ENCODE measurements at regions not wholly inside any gene's neighbourhood (a gene's known extent, or its start where the extent isn't known, plus 50 kb on each side); places are given as distances from the start of the nearest gene placed in this dataset.

GRCh38 chr3:72247645-72248388, 462.9 kb upstream of the PROK2 start:
- DNase-seq (ENCODE audit: low read depth in 2 of 3, low spot score in 1 of 3) = no peak

- DNase-seq (ENCODE audit: low read depth in 2 of 3, low spot score in 1 of 3) = no peak
Observed at GRCh38 chr3:72247126-72247525, 462.2 kb upstream of the PROK2 start.

- no peak for DNase-seq (ENCODE audit: low read depth in 2 of 3, low spot score in 1 of 3)
Observed at GRCh38 chr3:72246685-72247084, 461.7 kb upstream of the PROK2 start.

GRCh38 chr3:72245183-72245811, 460.3 kb upstream of the PROK2 start:
- DNase-seq (ENCODE audit: low read depth in 2 of 3, low spot score in 1 of 3) = no peak

GRCh38 chr3:72244396-72244795, 459.4 kb upstream of the PROK2 start:
- no peak for DNase-seq (ENCODE audit: low read depth in 2 of 3, low spot score in 1 of 3)

- no peak for DNase-seq (ENCODE audit: low read depth in 2 of 3, low spot score in 1 of 3)
Observed at GRCh38 chr3:72242326-72242725, 457.4 kb upstream of the PROK2 start.

GRCh38 chr3:72241525-72241924, 456.6 kb upstream of the PROK2 start:
- no peak for DNase-seq (ENCODE audit: low read depth in 2 of 3, low spot score in 1 of 3)

GRCh38 chr3:72240531-72240930, 455.6 kb upstream of the PROK2 start:
- DNase-seq (ENCODE audit: low read depth in 2 of 3, low spot score in 1 of 3) = no peak

GRCh38 chr3:72238801-72239200, 453.9 kb upstream of the PROK2 start:
- DNase-seq (ENCODE audit: low read depth in 2 of 3, low spot score in 1 of 3) = no peak

- no peak for DNase-seq (ENCODE audit: low read depth in 2 of 3, low spot score in 1 of 3)
Observed at GRCh38 chr3:72238010-72238691, 453.2 kb upstream of the PROK2 start.

- no peak for DNase-seq (ENCODE audit: low read depth in 2 of 3, low spot score in 1 of 3)
Observed at GRCh38 chr3:72237679-72238009, 452.7 kb upstream of the PROK2 start.

GRCh38 chr3:72234391-72234790, 449.4 kb upstream of the PROK2 start:
- DNase-seq (ENCODE audit: low read depth in 2 of 3, low spot score in 1 of 3) = no peak

- DNase-seq (ENCODE audit: low read depth in 2 of 3, low spot score in 1 of 3) = no peak
Observed at GRCh38 chr3:72233571-72233970, 448.6 kb upstream of the PROK2 start.

GRCh38 chr3:72232777-72233176, 447.8 kb upstream of the PROK2 start:
- no peak for DNase-seq (ENCODE audit: low read depth in 2 of 3, low spot score in 1 of 3)

GRCh38 chr3:72232331-72232730, 447.4 kb upstream of the PROK2 start:
- no peak for DNase-seq (ENCODE audit: low read depth in 2 of 3, low spot score in 1 of 3)

- DNase-seq (ENCODE audit: low read depth in 2 of 3, low spot score in 1 of 3) = no peak
Observed at GRCh38 chr3:72231439-72232196, 446.7 kb upstream of the PROK2 start.

- no peak for DNase-seq (ENCODE audit: low read depth in 2 of 3, low spot score in 1 of 3)
Observed at GRCh38 chr3:72230774-72231379, 445.9 kb upstream of the PROK2 start.

GRCh38 chr3:72229952-72230351, 445.0 kb upstream of the PROK2 start:
- DNase-seq (ENCODE audit: low read depth in 2 of 3, low spot score in 1 of 3) = no peak

- DNase-seq (ENCODE audit: low read depth in 2 of 3, low spot score in 1 of 3) = no peak
Observed at GRCh38 chr3:72227486-72228070, 442.6 kb upstream of the PROK2 start.

- DNase-seq (ENCODE audit: low read depth in 2 of 3, low spot score in 1 of 3) = no peak
Observed at GRCh38 chr3:72224804-72225509, 440.0 kb upstream of the PROK2 start.
